ENCODE measurements at regions not wholly inside any gene's neighbourhood (a gene's known extent, or its start where the extent isn't known, plus 50 kb on each side); places are given as distances from the start of the nearest gene placed in this dataset.

DNA sequence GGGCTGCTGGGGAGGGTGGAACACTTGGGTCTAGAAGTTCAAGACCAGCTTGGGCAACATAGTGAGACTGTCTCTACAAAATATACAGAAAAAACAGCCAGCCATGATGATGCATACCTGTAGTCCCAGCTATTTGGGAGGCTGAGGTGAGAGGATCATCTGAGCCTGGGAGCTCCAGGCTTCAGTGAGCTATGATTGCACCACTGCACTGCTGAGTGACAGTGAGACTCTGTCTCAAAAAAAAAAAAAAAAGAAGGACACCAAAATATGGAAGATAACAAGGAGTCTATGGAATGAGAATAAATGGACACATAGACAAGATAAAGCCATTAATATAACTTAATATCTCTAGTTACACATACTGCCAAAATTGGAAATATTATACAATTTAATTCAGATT, 62.7 kb upstream of the IL15 start:
- H3K27me3 Mint-ChIP-seq (ENCODE audit: low read depth), result no peaks in the 10 kb centered on the region
- ATAC-seq (replicated peaks in 1 of 2), result no peak
- H3K4me1 Mint-ChIP-seq (ENCODE audit: low read depth), result no peaks in the 10 kb centered on the region
- no peak overlapping the region for H3K27ac Mint-ChIP-seq
- no peak overlapping the region for H3K4me3 Mint-ChIP-seq
- no peaks in the 10 kb centered on the region for H3K36me3 Mint-ChIP-seq (ENCODE audit: insufficient read depth in 2 of 2)
- DNase-seq, result no peak
- H3K9me3 Mint-ChIP-seq, result no peaks in the 10 kb centered on the region

DNA sequence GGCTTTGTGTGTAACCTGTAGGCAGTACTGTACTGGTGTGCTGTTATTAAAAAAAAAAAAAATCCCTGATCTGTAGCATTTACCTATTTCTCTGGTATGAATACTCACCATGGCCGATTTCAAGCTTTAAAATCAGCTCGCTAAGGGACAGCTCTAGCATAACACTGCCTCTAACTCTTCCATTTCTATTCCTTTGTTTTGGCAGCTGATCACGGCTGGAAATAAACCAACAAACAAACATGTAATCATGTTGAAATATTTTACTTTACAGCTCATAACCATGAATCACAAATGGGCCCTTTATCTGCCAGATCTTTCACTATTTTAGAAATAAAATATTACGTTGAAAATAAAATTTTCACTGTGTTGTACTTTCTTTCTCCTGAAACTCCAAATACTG, 60.5 kb upstream of the IL15 start:
- Mint-ChIP-seq H3K27me3 (ENCODE audit: low read depth) (no peaks in the 10 kb centered on the region), H3K4me1 (ENCODE audit: low read depth) (no peaks in the 10 kb centered on the region), H3K27ac (no peak overlapping the region), H3K9me3 (no peaks in the 10 kb centered on the region), H3K4me3 (no peak overlapping the region), H3K36me3 (ENCODE audit: insufficient read depth in 2 of 2) (no peaks in the 10 kb centered on the region)
- ATAC-seq (replicated peaks in 1 of 2) (no peak), DNase-seq (no peak)

DNA sequence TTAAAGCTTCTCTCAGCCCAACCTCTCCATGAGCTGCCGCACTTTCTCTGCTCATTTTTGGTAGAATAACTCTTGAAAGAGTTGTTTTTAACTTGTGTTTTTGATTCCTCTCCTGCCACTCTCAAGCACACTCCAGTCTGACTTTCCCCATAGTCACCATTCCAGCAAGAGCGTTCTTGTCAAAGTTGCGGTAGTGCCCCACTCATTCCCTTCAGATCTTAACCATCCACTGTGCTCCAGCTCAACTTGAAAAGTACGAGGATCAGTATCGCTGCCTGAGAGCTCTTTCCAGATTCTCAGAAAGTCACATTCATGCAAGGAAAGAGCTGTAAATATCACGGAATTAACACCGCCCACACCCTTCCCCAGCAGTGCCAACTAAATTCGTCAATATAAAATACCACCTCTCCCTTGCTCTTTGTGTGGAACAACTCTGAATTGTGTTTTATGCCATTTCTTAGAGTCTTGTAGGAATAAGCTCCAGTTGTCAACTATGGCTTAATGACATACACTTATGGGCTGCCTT, 59.7 kb upstream of the IL15 start:
- Mint-ChIP-seq H3K27me3 (ENCODE audit: low read depth) (no peaks in the 10 kb centered on the region), H3K36me3 (ENCODE audit: insufficient read depth in 2 of 2) (no peaks in the 10 kb centered on the region), H3K27ac (no peak overlapping the region), H3K9me3 (no peaks in the 10 kb centered on the region), H3K4me1 (ENCODE audit: low read depth) (no peaks in the 10 kb centered on the region), H3K4me3 (no peak overlapping the region)
- DNase-seq, result no peak
- no peak for ATAC-seq (replicated peaks in 1 of 2)

DNA sequence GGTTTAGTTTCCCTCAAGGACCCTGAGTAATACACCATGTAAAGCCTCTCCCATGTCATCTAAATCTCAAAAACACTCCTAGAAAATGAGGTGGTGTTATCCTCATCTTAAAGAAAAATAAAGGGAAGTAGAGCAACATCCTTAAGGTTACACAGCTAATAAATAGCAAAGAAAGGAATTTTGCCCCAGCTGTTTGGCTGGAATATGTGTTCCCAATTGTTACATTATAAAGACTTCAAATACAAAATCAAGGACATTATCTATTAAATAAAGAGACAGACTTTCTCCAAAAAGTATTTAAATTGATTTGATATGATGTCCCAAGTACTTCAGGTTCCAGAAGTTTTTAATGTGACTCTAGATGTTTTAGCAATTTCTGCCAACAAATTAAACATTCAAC, 57.9 kb upstream of the IL15 start:
- Mint-ChIP-seq H3K27me3 (ENCODE audit: low read depth) (no peaks in the 10 kb centered on the region), H3K4me1 (ENCODE audit: low read depth) (no peaks in the 10 kb centered on the region), H3K27ac (no peak overlapping the region), H3K4me3 (no peak overlapping the region), H3K9me3 (no peaks in the 10 kb centered on the region), H3K36me3 (ENCODE audit: insufficient read depth in 2 of 2) (no peaks in the 10 kb centered on the region)
- ATAC-seq (replicated peaks in 1 of 2), result no peak
- DNase-seq, result no peak

DNA sequence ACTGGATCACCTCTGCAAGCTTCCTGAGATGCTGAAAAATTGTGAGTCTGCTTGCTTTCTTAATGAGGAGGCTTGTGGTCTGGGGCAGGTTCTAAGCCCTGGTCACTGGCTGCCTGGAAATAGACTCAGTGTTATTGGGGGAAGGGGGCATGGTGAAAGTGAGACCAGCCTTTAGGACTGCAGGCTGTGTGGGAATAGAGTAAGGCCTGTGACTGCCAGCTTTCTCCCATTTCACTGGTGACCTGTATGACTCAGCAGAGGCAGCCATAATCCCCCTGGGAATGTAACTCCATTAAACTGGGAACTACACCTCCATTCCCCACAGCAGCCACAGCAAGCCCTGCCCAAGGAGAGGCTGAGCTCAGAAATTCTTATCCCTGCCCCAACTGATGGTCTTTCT, 55.9 kb upstream of the IL15 start:
- ATAC-seq (replicated peaks in 1 of 2) (no peak), DNase-seq (no peak)
- H3K27ac Mint-ChIP-seq, result no peak overlapping the region
- H3K4me1 Mint-ChIP-seq (ENCODE audit: low read depth), result no peaks in the 10 kb centered on the region
- H3K9me3 Mint-ChIP-seq, result peaks cover 2% of the 10 kb centered on the region in 2 donors
- H3K4me3 Mint-ChIP-seq, result no peak overlapping the region
- no peaks in the 10 kb centered on the region for H3K36me3 Mint-ChIP-seq (ENCODE audit: insufficient read depth in 2 of 2)
- H3K27me3 Mint-ChIP-seq (ENCODE audit: low read depth), result no peaks in the 10 kb centered on the region
